ENCODE measurements at regions not wholly inside any gene's neighbourhood (a gene's known extent, or its start where the extent isn't known, plus 50 kb on each side); places are given as distances from the start of the nearest gene placed in this dataset.

DNA sequence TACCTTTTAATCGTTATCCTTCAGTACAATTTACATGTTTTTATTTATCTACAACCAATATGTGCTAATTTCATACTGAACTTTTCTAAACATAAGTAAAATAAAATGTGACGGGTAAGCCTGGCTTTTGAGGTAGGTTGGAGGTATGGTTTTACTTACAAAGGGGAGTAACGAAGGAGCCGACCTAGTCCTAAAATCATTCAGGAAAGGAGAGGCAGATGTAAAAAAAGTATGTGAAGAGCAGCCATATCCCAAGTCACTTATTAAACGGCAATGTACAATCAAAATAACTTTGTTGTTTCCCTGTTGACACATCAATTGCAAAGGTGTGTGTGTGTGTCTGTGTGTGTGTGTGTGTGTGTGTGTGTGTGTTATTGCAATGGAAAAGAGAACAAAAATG is 351.3 kb downstream of the CRPPA start:
- TF ChIP-seq FOXM1 (IDR thresholded peaks at IDR 0.05; ENCODE audit: borderline replicate concordance) (no peak), SP1 (IDR thresholded peaks at IDR 0.05) (no peak), CTBP1 (IDR thresholded peaks at IDR 0.05; ENCODE audit: borderline replicate concordance) (no peak), PKNOX1 (IDR thresholded peaks at IDR 0.05) (no peak), TARDBP (IDR thresholded peaks at IDR 0.05) (no peak)
